ENCODE measurements at regions not wholly inside any gene's neighbourhood (a gene's known extent, or its start where the extent isn't known, plus 50 kb on each side); places are given as distances from the start of the nearest gene placed in this dataset.
"Not testable (repeated sequence)": the region's sequence is repeated elsewhere in the genome, so short reads cannot be mapped to it uniquely, and the experiment has no call there.

DNA sequence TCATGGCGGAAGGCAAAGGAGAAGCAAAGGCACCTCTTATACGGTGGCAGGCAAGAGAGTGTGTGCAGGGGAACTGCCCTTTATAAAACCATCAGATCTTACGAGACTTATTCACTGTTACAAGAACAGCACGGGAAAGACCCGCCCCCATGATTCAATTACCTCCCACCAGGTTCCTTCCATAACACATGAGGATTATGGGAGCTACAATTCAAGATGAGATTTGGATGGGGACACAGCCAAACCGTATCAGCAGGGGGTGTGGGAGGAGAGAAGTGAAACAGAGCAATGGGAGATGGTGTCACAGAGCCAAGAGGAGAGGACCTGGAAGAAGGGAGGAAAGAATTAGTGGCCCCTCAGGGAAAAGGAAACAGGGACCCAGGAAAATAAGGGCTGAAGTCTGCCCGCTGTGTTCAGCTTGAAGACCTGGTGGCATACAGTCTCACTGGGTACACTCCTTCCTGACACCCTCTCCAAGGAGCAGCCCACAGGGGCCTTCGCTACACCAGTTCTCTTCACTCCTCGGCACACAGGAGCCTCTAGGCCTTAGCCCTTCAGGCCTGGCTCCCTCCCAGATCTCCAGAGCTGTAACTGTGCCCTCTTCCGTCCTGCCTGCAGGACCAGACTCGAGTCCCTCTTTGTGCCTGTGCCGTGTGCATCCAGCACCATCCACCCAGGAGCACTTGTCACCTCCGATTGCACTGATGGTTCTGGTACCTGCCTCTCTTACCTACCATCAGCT is 262.1 kb downstream of the EIPR1 start:
- DNase-seq (ENCODE audit: low read depth) = no peak

DNA sequence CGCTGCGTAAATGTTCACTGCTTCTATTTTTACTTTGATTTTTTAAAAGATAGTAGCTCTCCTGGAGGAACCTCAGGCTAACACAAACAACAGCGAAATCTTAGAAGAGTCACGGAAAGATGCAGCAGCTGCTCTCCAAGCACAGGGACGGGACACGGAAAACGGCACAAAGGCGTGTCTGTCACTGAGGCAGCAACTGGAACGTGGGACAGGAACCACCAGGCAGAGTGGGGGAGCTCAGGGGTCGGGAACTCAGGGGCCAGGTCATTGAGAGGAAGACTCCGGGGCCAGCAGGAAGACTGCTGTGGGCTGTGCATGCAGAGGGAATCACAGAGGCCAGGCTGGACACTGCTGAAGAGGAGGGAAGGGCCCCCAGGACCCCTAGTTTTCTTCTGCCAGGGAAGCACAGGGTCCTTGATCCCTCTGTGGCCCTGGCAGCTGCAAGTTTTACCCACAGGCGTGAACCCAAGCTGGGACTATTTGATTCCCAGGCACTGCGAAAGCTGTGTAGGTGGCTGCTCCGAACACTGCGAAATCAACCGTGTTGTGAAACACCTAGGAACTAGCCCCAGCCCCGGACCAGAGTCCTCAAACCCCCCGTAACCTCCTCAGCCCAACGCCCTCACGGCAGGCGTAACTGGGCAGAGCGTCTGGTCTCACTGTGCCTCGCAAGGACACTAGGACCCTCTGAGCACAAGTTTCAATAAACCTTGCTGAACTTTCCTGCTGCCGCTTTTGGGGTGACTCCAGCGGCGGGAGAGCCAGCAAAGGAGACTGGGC is 263.0 kb downstream of the EIPR1 start:
- DNase-seq (ENCODE audit: low read depth) = no peak

DNA sequence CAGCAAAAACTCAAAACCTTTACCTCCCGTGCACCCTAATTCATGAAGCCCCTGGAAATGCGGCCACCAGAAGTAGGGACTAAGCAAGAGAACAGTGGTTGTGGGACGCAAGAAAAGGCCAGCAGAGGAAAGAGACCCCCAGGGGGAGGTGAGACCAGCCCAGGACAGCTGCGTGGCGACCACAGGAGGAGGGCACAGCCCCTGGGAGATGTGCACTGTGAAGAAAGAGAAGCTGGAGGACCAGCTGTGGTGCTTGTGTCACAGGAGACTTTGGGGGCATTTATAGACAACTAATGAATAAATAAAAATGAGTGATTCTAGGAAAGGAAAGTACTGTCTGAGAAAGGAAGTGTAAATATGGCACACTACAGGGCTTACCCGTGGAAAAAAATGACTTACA is 263.8 kb downstream of the EIPR1 start:
- no peak for DNase-seq (ENCODE audit: low read depth)

DNA sequence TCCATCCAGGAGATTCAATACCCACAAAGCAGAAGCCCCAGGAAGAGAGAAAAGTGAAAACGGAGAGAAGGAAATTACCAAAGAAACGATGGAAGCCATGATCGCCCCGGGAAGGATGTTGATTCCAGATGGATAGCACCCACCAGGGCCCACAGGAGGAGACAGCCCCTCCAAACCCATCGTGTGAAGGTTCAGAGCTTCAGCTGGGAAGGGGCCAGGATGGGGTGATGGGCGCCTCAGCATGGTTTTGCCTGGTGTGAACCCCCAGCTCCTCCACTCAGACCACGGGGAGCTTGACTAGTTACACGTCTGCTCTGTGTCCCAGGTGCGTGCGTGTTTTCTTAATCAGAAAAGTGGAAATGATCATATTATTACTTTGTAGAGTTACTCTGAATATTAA is 264.5 kb downstream of the EIPR1 start:
- DNase-seq (ENCODE audit: low read depth) = no peak

DNA sequence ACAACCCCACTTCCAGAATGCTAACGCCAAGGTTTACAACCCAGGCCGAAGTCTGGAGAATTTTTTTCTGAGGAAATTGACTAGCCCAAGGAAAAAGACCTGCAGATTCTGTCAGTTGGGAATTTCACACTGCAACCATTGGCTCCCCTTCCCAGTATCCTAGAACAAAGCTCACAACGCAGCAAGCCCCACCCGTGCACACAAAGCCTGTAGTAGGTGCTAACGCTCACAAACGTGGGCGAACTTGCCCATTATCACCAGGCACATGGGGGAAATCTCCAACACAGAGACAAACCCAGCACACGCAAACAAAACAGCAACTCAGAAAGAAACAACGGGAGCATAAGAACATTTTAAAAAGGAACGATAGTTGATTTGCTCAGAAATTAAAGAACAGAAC is 265.1 kb downstream of the EIPR1 start:
- no peak for DNase-seq (ENCODE audit: low read depth)

DNA sequence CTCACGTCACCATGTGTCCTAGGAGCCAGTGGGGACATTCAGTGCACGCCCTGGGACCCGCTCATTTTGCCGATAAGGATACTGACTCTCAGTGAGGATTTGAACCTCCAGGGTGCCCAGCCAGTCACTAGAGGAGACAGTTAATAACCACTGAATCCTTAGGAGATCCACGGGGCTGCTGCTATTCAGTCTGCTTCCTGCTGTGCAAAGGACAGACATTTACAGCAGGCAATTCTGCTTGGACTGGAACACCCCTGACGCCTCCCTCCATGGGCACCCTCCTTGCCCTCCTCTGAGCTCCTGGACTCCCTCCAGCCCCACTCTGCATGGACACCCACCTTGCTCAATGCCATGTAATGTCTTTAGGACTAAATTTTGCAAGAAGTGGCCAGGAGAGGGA is 265.5 kb downstream of the EIPR1 start:
- no peak for DNase-seq (ENCODE audit: low read depth)

DNA sequence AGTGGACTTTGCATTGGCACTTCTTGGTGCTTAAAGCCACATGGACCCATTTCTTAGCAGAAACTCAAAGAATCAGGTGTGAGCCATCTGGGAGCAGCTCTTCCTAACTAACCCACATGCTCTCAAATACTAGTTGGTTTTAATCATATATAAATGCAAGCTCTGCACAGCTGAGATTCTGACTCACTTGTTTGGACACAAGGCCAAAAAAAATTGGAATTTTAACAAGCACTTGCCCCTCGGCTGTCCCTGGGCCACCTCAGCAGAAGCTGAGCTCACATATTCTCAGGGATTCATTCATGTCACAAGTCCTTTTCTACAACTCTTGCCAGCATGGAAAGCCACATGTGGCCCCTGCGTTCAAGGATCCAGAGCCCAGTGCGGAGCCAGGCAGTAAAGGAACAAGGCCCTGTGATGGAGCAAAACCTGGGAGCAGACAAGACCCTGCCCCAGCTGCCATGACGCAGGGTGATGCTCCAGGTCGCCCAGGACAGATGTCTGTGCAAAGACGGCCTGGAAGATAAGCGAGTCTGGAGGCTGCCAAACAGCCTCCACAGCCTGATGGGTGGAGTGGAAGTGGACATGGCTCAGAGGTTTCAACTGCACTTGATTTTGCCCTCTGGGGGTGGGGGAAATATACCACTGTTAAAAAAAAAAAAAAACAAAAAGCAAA is 266.5 kb downstream of the EIPR1 start:
- DNase-seq (ENCODE audit: low read depth) = no peak

DNA sequence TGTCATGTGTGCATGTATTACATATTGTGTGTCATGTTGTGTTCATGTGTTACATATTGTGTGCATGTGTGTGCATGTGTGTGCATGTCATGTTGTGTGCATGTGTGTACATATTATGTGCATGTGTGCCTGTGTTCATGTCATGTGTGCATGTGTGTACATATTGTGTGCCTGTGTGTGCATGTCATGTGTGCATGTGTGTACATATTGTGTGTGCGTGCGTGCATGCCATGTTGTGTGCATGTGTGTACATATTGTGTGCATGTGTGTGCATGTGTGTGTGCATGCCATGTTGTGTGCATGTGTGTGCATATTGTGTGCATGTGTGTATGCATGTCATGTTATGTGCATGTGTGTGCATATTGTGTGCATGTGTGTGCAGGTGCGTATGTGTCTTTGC is 267.1 kb downstream of the EIPR1 start:
- no peak for DNase-seq (ENCODE audit: low read depth)

DNA sequence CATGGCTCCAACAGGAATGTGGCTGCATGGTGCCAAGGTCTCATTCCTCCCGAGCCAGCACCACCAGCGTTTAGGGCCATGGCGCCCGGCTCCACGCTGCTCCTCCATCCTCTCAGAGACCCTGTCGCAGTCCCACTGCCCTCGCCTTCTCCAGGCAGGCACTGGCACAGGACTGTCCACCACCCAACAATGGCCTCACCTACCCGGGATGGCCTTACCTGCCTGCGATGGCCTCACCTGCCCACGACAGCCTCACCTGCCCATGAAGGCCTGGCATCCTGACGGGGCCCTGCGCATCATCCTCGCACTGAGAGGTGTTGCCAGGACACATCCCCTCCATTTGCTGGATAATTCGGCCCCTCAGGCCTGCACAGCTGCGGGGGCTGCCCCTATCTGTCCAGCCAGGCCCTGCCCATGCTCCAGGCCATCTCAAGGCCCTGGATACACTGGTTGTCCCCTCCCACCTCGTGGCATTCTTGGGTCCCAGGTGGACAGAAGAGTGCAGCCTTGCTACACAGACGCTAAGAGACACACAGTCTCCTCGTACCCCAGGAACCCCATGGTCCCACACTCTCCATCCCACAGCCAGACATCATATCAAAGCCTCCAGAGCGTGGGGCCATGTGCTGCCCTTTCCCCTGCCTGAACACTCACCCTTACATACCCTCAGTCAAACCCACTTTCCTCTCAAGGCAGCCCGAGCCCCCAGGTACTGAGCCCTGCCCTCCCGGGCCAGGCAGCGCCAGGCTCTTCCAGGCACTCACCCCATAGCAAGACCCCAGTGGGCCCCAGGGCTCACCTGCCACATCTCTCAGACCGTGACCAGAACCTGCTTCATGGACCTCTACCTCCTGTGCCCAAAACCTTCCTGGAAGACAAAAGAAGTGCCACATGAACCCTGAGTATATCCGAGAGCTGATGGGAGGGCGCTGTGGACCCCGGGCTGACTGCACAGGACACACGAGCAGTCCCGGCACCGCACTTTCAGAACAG is 268.6 kb downstream of the EIPR1 start:
- no peak for DNase-seq (ENCODE audit: low read depth)

DNA sequence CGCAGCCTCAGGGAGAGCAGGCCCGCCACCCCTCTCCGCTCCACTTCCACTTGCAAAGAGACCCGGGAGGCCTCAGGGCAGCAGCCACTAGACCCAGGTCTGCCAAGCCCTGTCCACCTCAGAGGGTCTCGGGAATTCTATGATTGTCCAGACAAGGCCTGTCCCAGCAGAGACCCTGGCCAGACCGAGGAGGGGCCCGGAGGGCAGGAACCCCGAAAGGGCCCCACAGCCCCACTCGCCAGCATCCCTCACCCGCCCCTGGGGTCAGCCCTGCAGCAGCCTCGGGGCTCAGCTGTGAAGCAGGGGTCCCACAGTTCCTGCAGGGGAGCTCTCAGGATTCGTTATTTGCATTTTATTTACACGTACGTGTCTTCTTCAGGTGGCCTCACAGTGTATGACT is 269.5 kb downstream of the EIPR1 start:
- DNase-seq (ENCODE audit: low read depth) = no peak

DNA sequence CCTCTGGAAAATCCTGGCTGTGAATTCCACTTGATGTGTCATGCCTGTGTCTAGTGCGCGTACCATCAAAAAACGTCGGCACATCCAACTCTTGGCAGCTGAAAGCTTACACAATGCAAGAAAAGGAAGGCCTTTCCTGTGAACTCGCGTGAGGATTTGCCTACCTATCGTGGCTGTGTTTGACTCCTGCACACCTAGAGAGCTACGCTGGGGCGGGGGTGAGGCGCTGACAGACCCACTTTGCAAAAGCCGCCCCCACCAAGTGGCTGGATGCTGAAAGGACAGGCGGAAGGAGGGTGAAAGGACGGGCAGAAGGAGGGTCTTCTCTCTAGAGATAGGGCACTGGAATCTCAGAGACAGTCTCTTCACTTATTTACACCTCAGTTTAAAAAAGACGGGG is 270.1 kb downstream of the EIPR1 start:
- DNase-seq (ENCODE audit: low read depth) = no peak

DNA sequence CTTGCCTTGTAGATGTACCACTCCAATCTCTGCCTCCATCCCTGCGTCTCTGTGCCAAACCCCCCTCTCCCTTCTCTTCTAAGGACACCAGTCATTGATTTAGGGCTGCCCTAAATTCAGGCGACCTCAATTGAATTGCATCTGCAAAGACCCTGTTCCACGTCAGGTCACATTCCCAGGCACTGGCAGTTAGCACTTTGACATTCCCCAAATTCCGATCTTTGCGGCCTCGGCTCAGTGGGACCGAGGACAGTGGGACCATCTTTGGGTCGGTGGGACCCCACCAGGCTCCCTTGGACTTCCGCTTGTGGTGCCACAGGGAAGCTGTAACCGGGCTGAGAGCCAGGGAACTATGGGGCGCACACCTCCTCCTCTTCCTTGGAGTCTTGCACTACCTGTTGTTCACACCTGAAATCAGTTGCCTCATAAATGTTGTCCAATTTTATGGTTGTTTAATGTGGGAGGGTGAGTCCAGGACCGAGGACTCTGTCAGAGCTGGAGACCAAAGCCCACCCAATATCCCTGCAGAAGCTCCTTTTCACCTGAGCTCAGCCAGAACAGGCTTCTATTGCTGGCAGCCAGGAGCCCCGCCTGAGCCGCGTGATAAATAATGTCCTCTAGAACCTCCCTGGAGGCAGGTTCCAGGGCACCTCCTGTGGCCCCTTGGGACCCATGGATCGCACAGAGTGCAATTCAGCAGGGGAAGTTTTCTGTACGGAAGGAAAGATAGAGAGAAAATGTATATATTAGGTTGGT is 271.6 kb downstream of the EIPR1 start:
- DNase-seq (ENCODE audit: low read depth) = no peak

DNA sequence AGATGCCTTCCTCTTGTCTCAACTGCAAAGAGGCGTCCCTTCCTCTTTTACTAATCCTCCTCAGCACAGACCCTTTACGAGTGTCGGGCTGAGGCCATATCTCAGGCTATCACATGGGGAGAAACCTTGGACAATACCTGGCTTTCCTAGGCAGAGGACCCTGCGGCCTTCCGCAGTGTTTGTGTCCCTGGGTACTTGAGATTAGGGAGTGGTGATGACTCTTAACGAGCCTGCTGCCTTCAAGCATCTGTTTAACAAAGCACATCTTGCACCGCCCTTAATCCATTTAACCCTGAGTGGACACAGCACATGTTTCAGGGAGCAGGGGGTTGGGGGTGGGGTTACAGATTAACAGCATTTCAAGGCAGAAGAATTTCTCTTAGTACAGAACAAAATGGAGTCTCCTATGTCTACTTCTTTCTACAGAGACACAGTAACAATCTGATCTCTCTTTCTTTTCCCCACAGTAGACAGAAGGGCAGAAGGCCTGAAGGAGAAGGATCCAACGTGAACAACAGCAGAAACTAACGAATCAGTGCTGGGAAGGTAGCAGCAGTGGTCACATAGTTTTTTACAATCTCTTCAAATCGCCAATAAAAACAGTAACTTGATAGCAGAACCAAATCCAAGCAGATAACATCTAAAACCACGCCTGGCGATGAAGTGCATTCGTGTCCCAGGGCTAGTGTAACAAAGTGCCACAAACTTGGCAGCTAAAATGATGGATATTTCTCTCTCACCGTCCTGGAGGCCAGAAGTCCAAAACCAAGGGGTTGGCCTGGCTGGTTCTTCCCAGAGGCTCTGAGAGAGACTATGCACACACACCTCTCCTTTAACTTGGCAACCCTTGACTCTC is 272.4 kb downstream of the EIPR1 start:
- DNase-seq (ENCODE audit: low read depth) = not testable (repeated sequence)

DNA sequence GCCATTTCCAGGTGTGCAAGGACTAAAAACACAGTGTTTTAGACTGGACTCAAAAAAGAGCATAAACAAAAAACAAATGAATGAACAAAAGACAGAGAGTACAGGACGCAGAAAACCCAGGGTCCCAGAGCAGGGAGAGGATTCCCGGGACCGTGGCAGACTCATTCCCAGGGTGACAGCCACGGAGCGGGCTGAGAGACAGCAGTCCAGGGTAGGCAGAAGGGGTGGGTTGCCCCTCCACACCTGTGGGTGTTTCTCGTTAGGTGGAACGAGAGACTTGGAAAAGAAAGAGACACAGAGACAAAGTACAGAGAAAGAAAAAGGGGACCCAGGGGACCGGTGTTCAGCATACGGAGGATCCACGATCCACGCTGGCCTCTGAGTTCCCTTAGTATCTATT is 273.4 kb downstream of the EIPR1 start:
- no peak for DNase-seq (ENCODE audit: low read depth)

DNA sequence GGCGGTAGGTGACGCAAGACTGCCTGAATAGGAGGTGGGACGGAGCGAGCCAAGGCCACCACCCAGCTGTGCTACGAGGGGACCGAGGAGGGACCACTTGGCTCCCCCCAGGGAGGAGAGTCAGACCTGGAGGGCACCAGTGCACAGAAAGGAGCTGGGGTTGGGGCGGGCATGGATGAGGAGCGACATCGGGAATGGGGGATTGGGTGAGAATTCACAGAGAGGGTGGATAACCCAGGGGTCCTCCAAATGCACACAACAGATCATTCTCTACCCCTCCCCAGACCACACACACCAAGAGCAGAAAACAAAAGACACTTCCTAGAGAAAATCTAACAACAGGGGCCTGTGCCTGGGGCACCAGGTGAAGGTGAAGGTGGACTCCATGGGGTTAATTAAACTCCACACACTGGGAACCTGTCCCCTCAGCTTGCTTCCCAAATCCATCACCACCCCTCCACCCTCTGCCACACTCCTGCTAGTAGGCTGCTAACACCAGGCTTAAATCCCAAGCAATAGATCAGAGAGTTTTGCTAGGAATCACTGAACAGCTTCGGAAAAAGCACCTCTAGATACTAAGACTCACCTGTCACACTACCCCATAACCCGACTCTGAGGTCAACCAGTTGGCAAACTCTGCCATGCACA is 274.6 kb downstream of the EIPR1 start:
- no peak for DNase-seq (ENCODE audit: low read depth)

DNA sequence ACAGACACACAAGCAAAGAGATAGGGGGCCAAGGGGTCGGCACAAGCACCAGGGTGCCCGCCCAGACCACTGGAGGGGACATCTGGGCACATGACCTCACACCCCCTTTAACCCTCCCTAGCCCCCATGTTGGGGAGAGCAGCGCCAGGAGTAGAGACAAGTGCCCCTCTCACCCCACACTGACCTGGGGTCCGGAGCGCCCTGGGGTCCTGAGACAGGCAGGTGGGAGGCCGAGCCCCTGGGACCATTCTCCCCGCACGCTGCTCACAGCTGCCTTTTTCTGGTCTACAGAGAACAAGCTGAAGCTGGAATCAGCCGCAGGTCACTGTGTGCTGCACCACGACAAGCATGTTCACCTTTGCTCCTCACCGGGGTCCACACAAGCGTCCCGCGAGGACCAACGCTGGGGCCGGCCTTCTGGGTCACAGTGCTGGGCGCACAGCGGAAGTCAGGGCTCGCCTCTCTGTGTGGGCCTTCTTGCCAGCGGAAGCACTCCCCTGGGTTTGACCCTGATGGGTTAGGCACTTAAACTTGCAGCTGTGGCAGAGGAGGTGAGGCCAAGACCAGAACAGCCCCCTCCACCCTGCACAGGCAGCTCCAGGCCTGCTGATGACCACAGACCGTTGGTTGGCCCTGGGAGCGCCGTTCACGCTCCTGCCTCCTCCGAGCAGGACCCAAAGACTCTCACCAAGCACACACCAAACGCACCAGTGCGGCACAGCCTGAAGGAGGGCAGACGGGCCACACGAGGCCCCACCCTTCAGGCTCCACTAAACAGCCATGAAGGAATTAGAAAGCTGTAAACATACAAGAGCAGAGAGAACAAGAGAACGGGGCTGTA is 275.3 kb downstream of the EIPR1 start:
- no peak for DNase-seq (ENCODE audit: low read depth)

DNA sequence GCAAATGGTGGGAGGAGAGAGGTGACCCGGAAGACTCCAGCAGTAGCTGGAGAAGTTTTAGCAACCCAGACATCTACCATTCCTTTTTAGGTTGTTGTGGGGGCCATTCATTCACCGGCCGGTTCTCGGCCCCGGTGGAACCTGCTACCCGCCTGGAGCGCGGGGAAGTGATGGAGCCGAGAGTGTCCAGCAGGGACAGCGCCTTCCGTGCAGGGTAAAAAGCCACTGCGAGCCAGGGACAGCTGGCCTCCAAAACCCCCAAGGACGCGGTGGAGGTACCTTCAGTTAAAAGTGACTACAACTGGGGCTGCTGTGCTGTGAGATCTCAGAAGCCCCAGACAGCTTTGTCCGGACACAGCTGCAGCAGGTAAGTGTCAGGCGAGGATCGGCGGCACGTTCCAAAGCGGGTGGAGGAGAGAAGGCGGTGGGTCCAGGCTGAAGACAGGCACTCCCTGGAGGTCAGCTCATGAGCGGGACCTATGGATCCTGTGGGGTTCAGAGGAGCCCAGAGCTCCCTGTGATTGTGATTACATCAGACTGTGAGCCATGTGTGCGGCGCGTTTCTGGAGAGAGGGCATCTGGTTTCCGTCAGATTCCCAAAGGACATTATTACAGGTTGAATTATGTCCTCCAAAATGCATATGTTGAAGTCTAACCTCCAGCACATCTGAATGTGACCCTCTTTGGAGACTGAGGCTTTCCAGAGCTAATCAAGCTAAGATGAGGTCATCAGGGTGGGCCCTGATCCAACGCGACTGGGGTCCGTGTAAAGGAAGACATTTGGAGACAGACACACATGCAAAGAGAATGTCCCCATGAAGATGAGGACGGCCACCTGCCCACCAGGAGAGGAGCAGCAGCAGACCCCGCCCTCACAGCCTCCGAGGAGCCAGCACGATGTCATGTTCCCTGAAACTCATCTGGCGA is 276.3 kb downstream of the EIPR1 start:
- DNase-seq (ENCODE audit: low read depth) = no peak

DNA sequence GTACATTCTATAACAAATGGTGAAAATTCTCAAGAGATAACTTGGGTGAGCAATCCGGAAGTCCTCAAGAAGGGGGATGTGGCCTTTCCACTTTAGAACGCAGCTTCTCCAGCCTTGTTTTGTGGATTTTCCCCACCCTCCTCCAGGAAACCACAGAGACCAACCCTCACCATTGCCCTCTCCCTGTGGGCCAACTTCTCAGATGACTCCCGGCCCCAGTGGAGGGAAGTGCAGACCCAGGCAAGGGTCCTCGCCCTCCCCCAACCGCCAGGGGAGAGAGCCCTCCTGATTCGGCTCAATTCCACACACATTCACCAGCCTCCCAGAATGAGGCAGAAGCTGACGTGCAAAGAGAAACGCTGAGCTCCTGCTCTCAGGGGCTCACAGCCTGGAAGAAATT is 277.2 kb downstream of the EIPR1 start:
- no peak for DNase-seq (ENCODE audit: low read depth)

Data from GM04503 (cell line).